GM19438 (cell line): ENCODE measurements at regions not wholly inside any gene's neighbourhood (a gene's known extent, or its start where the extent isn't known, plus 50 kb on each side); places are given as distances from the start of the nearest gene placed in this dataset.

Source experiments
- ATAC-seq: cut with Tn5 transposase; IDR thresholded peaks from one replicate; pipeline ENCODE4 v1.9.1; 2021; ENCODE audit warnings: low read depth; ENCODE audit not compliant: unreplicated experiment

- ATAC-seq = no peak
These were observed 78.3 kb downstream of the RAMP3 start for GRCh38 chr7:45235905-45236304.

- no peak for ATAC-seq
These were observed 79.1 kb downstream of the RAMP3 start for GRCh38 chr7:45236666-45237065.

- ATAC-seq = no peak
These were observed 80.3 kb downstream of the RAMP3 start for GRCh38 chr7:45237788-45238461.

- no peak for ATAC-seq
These were observed 81.2 kb downstream of the RAMP3 start for GRCh38 chr7:45238806-45239205.

- ATAC-seq = no peak
These were observed 81.9 kb downstream of the RAMP3 start for GRCh38 chr7:45239486-45239885.

GRCh38 chr7:45240273-45240771 is 82.7 kb downstream of the RAMP3 start:
- ATAC-seq = no peak

- no peak for ATAC-seq
These were observed 83.3 kb downstream of the RAMP3 start for GRCh38 chr7:45240926-45241325.

GRCh38 chr7:45241339-45242109 is 83.9 kb downstream of the RAMP3 start:
- ATAC-seq = no peak

GRCh38 chr7:45242261-45242660 is 84.7 kb downstream of the RAMP3 start:
- ATAC-seq = no peak

- ATAC-seq = no peak
These were observed 85.1 kb downstream of the RAMP3 start for GRCh38 chr7:45242698-45243097.

- no peak for ATAC-seq
These were observed 87.4 kb downstream of the RAMP3 start for GRCh38 chr7:45244981-45245380.

GRCh38 chr7:45246339-45246738 is 88.7 kb downstream of the RAMP3 start:
- no peak for ATAC-seq

GRCh38 chr7:45252248-45252647 is 94.7 kb downstream of the RAMP3 start:
- ATAC-seq = no peak

- no peak for ATAC-seq
These were observed 95.3 kb downstream of the RAMP3 start for GRCh38 chr7:45252857-45253256.

GRCh38 chr7:45253368-45253767 is 95.8 kb downstream of the RAMP3 start:
- ATAC-seq = no peak

GRCh38 chr7:45255187-45255586 is 97.6 kb downstream of the RAMP3 start:
- ATAC-seq = no peak

GRCh38 chr7:45256309-45256708 is 98.7 kb downstream of the RAMP3 start:
- ATAC-seq = no peak

GRCh38 chr7:45256775-45257174 is 99.2 kb downstream of the RAMP3 start:
- no peak for ATAC-seq

- no peak for ATAC-seq
These were observed 99.7 kb downstream of the RAMP3 start for GRCh38 chr7:45257284-45257683.

- no peak for ATAC-seq
These were observed 101.1 kb downstream of the RAMP3 start for GRCh38 chr7:45258533-45259226.

GRCh38 chr7:45259227-45259596 is 101.6 kb downstream of the RAMP3 start:
- ATAC-seq = no peak
